ENCODE measurements at regions not wholly inside any gene's neighbourhood (a gene's known extent, or its start where the extent isn't known, plus 50 kb on each side); places are given as distances from the start of the nearest gene placed in this dataset.

- Histone ChIP-seq H3K36me3 (ENCODE audit: control insufficient read depth in 2 of 4, insufficient read depth in 4 of 4, low read length in 3 of 4) (peaks cover 0 to 5% (median 0%) of the 10 kb centered on the region in 4 experiments; a peak in 1 of 8 replicates), H3K23ac (ENCODE audit: insufficient read length) (no peak overlapping the region), H2BK15ac (ENCODE audit: low read length) (no peak overlapping the region), H3K23me2 (ENCODE audit: low read depth, low read length) (no peaks in the 10 kb centered on the region), H2AFZ (ENCODE audit: low read length) (peak overlapping the region; percentile 55; the same call in 1 of the 2 replicates), H3K4me2 (ENCODE audit: insufficient read depth in 1 of 2, low read depth in 2 of 2, low read length in 2 of 2) (0 out of 4 replicates have a peak overlapping the region, but pooled peaks of 1 of the 2 experiments have one; percentile 9), H3K27ac (ENCODE audit: low read depth, low read length) (no peak overlapping the region), H2AK5ac (ENCODE audit: low read depth, low read length) (no peak overlapping the region), H3K9me3 (ENCODE audit: insufficient read depth in 2 of 2, low read depth in 1 of 2, low read length in 1 of 2) (peaks cover 6 to 11% of the 10 kb centered on the region in 2 experiments; a peak in 3 of 4 replicates), H3K56ac (replicated peaks; ENCODE audit: insufficient read length, low read depth, low read length) (no peak overlapping the region), H2BK5ac (ENCODE audit: low read depth, low read length) (peak overlapping the region; percentile 57; the same call in 1 of the 2 replicates), H3K14ac (ENCODE audit: insufficient read length) (no peak overlapping the region), H3K4me1 (replicated peaks in 1 of 4; ENCODE audit: control insufficient read depth in 3 of 4, insufficient read depth in 4 of 4, low read length in 3 of 4) (peaks cover 6 to 20% (median 13%) of the 10 kb centered on the region in 4 experiments), H4K20me1 (replicated peaks in 1 of 2; ENCODE audit: control insufficient read depth in 1 of 2, insufficient read depth in 2 of 2, low read length in 2 of 2) (no peaks in the 10 kb centered on the region), H3K18ac (ENCODE audit: extremely low read depth, low read length) (no peak overlapping the region; the same call in 1 of the 2 replicates), H3K79me1 (ENCODE audit: low read depth, low read length) (no peaks in the 10 kb centered on the region), H4K8ac (ENCODE audit: extremely low read depth, insufficient read depth, low read length) (no peak overlapping the region), H3K79me2 (ENCODE audit: control insufficient read depth in 1 of 2, insufficient read depth in 2 of 2, low read length in 2 of 2) (no peaks in the 10 kb centered on the region), H2BK20ac (ENCODE audit: low read length) (peak overlapping the region; percentile 90; the same call in 1 of the 2 replicates), H2BK12ac (ENCODE audit: low read depth, low read length) (peak overlapping the region; percentile 85; the same call in 1 of the 2 replicates), H3K27me3 (replicated peaks in 1 of 4; ENCODE audit: control insufficient read depth in 3 of 4, extremely low read depth in 1 of 4, insufficient read depth in 3 of 4, low read length in 3 of 4) (no peaks in the 10 kb centered on the region), H3K4me3 (ENCODE audit: extremely low read depth in 1 of 4, insufficient read depth in 2 of 4, low read depth in 3 of 4, low read length in 4 of 4) (no peak overlapping the region), H4K91ac (replicated peaks; ENCODE audit: insufficient read length, low read length) (no peak overlapping the region), H3K4ac (replicated peaks; ENCODE audit: insufficient read length, low read depth, low read length) (no peak overlapping the region), H4K5ac (ENCODE audit: insufficient read length, low read depth, low read length) (no peak overlapping the region), H3K9ac (replicated peaks in 1 of 4; ENCODE audit: extremely low read depth in 1 of 4, low read depth in 3 of 4, low read length in 3 of 4) (no peak overlapping the region), H2BK120ac (replicated peaks; ENCODE audit: low read depth, low read length) (no peak overlapping the region)
- 88% methylated on average over 2 of the region's 2 CpGs; no CpG with 5 or more reads in 1 of the 2 experiments for WGBS, 2 experiments (ENCODE audit: extremely low coverage in 1 of 2, insufficient coverage in 1 of 2, insufficient read length in 1 of 2, insufficient replicate concordance in 2 of 2, low coverage in 1 of 2, low lambda C conversion rate in 2 of 2, missing lambda C conversion rate in 1 of 2)
- FAIRE-seq (no peak), DNase-seq (ENCODE audit: low read depth in 1 of 2, low spot score in 2 of 2) (no peak)
- POLR2A ChIA-PET (ENCODE audit: partially characterized antibody): interaction anchor here (1.0 to 2.4 kb wide), 2 partner anchors 15 to 103 kb away, joined by 3 to 7 read pairs; no protein-coding TSS in a partner anchor
- TF ChIP-seq RNF2 (IDR thresholded peaks at IDR 0.05; ENCODE audit: borderline replicate concordance, low read depth, low read length, missing control alignments, poor library complexity, severe bottlenecking) (no peak), ATF2 (IDR thresholded peaks at IDR 0.05; ENCODE audit: low read length) (no peak), RBBP5 (IDR thresholded peaks at IDR 0.05; ENCODE audit: borderline replicate concordance, low read depth, low read length) (no peak)
- TF ChIP-seq, protein P1, sequence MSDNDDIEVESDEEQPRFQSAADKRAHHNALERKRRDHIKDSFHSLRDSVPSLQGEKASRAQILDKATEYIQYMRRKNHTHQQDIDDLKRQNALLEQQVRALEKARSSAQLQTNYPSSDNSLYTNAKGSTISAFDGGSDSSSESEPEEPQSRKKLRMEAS (IDR thresholded peaks at IDR 0.05): no peak
- CTCF ChIA-PET (ENCODE audit: partially characterized antibody): interaction anchor here (0.6 to 1.7 kb wide), 4 partner anchors 11 to 327 kb away, joined by 3 to 6 read pairs (median 4); no protein-coding TSS in a partner anchor
Measured at GRCh38 chr6:19734519-19734918, 102.7 kb upstream of the ID4 start.

Data from H1 (cell line).